Ovary (tissue), 7 donors: ENCODE measurements at regions not wholly inside any gene's neighbourhood (a gene's known extent, or its start where the extent isn't known, plus 50 kb on each side); places are given as distances from the start of the nearest gene placed in this dataset.

Source experiments
- DNase-seq, 5 donors: peaks; one replicate each; pipeline ENCODE4 v3.0.0-alpha.2; 2019 to 2020
- H3K27ac ChIP-seq, 2 donors: fragments of 200-600 bp; one replicate each; pipeline versions ENCODE4 v1.5.1 to v1.8.0; 2019 to 2022
- H3K27me3 ChIP-seq: fragments of 200-600 bp; one replicate; pipeline ENCODE4 v1.8.0; 2022
- H3K36me3 ChIP-seq: fragments of 200-600 bp; sonication (generic); one replicate; pipeline ENCODE4 v1.5.1; 2019
- H3K4me1 ChIP-seq: one replicate; pipeline ENCODE4 v1.8.1; 2013; ENCODE audit warnings: mild to moderate bottlenecking, moderate library complexity; ENCODE audit not compliant: insufficient read depth
- H3K4me3 ChIP-seq: fragments of 200-600 bp; sonication (generic); one replicate; pipeline ENCODE4 v1.5.1; 2017
- H3K9me3 ChIP-seq, 2 donors: fragments of 200-600 bp in 1 of 2; sonication (generic) in 1 of 2; one replicate each; pipeline versions ENCODE4 v1.5.1 to v1.8.1; 2013 to 2019; ENCODE audit warnings: mild to moderate bottlenecking in 1 of 2, moderate library complexity in 1 of 2
- CTCF ChIP-seq, 3 donors: fragments of 450-650 bp in 2 of 3; fragments of 200-600 bp in 1 of 3; IDR thresholded peaks; one replicate each; pipeline versions ENCODE4 v1.5.1 to v1.8.0; 2016 to 2022; ENCODE audit warnings: antibody characterized with exemption in 3 of 3, mild to moderate bottlenecking in 1 of 3
- EP300 ChIP-seq: sonication (generic); formaldehyde crosslinking; IDR thresholded peaks from one replicate; pipeline ENCODE4 v1.6.1; 2017; ENCODE audit warnings: antibody characterized with exemption
- POLR2A ChIP-seq: fragments of 450-650 bp; IDR thresholded peaks from one replicate; pipeline ENCODE4 v1.6.1; 2017; ENCODE audit warnings: antibody characterized with exemption, mild to moderate bottlenecking, moderate library complexity
- WGBS, 3 donors: extraction: QIAGEN DNeasy Blood & Tissue Kit in 1 of 3; methylation state at CpG; one replicate each; pipeline versions ENCODE4 v1.1.5 to v1.1.7; 2013 to 2017; 5-methylcytosine and 5-hydroxymethylcytosine counted together
- intact Hi-C, 4 donors: fragments of 100-400 bp; cut with DNase I; formaldehyde crosslinking; loops; one replicate each; pipeline versions ENCODE4 v1.11.0 to v1.15.1; 2022 to 2023
- donor health status: DM: no; HTN: no; CAD: no; lungs with moderate emphysema.
- donor health status: DM: no; HTN: no; CAD: no.
- donor health status: Bipolar disorder and iron deficiency.
- donor health status: DM: no; HTN: no; CAD: no.
- donor health status: DM: yes; HTN: yes; CAD: no.

GRCh38 chr1:199687321-199687720 is 340.2 kb upstream of the NR5A2 start:
- no peak for DNase-seq
- Histone ChIP-seq H3K9me3 (no peaks in the 10 kb centered on the region), H3K27me3 (no peaks in the 10 kb centered on the region), H3K4me3 (no peak overlapping the region), H3K4me1 (no peaks in the 10 kb centered on the region), H3K36me3 (no peaks in the 10 kb centered on the region), H3K27ac (no peak overlapping the region)
- intact Hi-C loops, result loop anchor here in 1 of 4 donors (10.0 kb wide), 1 partner anchor 797 kb away; no protein-coding TSS in a partner anchor
- TF ChIP-seq POLR2A, result no peak
- no peak for TF ChIP-seq EP300
- 85 to 93% (median 91%) methylated on average over 4 of the region's 4 CpGs for WGBS, 3 donors

- Histone ChIP-seq H3K4me1 (no peaks in the 10 kb centered on the region), H3K27me3 (no peaks in the 10 kb centered on the region), H3K36me3 (no peaks in the 10 kb centered on the region), H3K4me3 (no peak overlapping the region), H3K27ac (no peak overlapping the region), H3K9me3 (no peaks in the 10 kb centered on the region)
- intact Hi-C loops, result loop anchor here in 1 of 4 donors (10.0 kb wide), 1 partner anchor 797 kb away; no protein-coding TSS in a partner anchor
- DNase-seq, result no peak
- TF ChIP-seq POLR2A (no peak), CTCF (IDR thresholded peaks at IDR 0.05) (no peak), EP300 (no peak)
- 39 to 50% (median 49%) methylated on average over 3 of the region's 3 CpGs for WGBS, 3 donors
These were observed 339.3 kb upstream of the NR5A2 start for GRCh38 chr1:199688133-199688676.

GRCh38 chr1:199688774-199689173 is 338.7 kb upstream of the NR5A2 start:
- H3K36me3 ChIP-seq, result no peaks in the 10 kb centered on the region

GRCh38 chr1:199690496-199690895 is 337.0 kb upstream of the NR5A2 start:
- no peaks in the 10 kb centered on the region for H3K4me1 ChIP-seq
- 49 to 77% (median 70%) methylated on average over 1 of the region's 1 CpG for WGBS, 3 donors
- no peaks in the 10 kb centered on the region for H3K36me3 ChIP-seq
- H3K9me3 ChIP-seq, result no peaks in the 10 kb centered on the region
- intact Hi-C loops, result no loop called here
- H3K4me3 ChIP-seq, result no peak overlapping the region
- no peaks in the 10 kb centered on the region for H3K27me3 ChIP-seq
- no peak overlapping the region for H3K27ac ChIP-seq
- DNase-seq, result no peak
- no peak for TF ChIP-seq EP300
- no peak for TF ChIP-seq CTCF (IDR thresholded peaks at IDR 0.05)
- no peak for TF ChIP-seq POLR2A

More at GRCh38 chr1:199688774-199689173, 338.7 kb upstream of the NR5A2 start:
- Histone ChIP-seq H3K27ac (no peak overlapping the region), H3K9me3 (no peaks in the 10 kb centered on the region), H3K4me1 (no peaks in the 10 kb centered on the region), H3K27me3 (no peaks in the 10 kb centered on the region), H3K4me3 (no peak overlapping the region)
- DNase-seq, result no peak
- intact Hi-C loops, result loop anchor here in 1 of 4 donors (10.0 kb wide), 1 partner anchor 796 kb away; no protein-coding TSS in a partner anchor
- TF ChIP-seq EP300, result no peak

GRCh38 chr1:199691540-199691939 is 336.0 kb upstream of the NR5A2 start:
- intact Hi-C loops, result no loop called here
- DNase-seq, result no peak
- TF ChIP-seq POLR2A, result no peak
- TF ChIP-seq EP300, result no peak
- no peak for TF ChIP-seq CTCF (IDR thresholded peaks at IDR 0.05)
- no peaks in the 10 kb centered on the region for H3K27me3 ChIP-seq
- no peaks in the 10 kb centered on the region for H3K4me1 ChIP-seq
- WGBS, 3 donors, result 53 to 68% (median 54%) methylated on average over 3 of the region's 3 CpGs
- H3K27ac ChIP-seq, result no peak overlapping the region
- H3K4me3 ChIP-seq, result no peak overlapping the region
- H3K9me3 ChIP-seq, result no peaks in the 10 kb centered on the region
- no peaks in the 10 kb centered on the region for H3K36me3 ChIP-seq
